Hepatocyte (in vitro differentiated cells): ENCODE measurements at regions not wholly inside any gene's neighbourhood (a gene's known extent, or its start where the extent isn't known, plus 50 kb on each side); places are given as distances from the start of the nearest gene placed in this dataset.

ENCODE experiments used
- CTCF ChIP-seq: fragments of 200-600 bp; sonication (generic); IDR thresholded peaks from 2 replicates; pipeline ENCODE4 v1.5.1; 2016; ENCODE audit warnings: antibody characterized with exemption, mild to moderate bottlenecking; ENCODE audit not compliant: poor library complexity
- EZH2 ChIP-seq: fragments of 200-600 bp; sonication (generic); IDR thresholded peaks from 2 replicates; pipeline ENCODE4 v1.6.1; 2016; ENCODE audit warnings: antibody characterized with exemption, mild to moderate bottlenecking, borderline replicate concordance
- EZH2phosphoT487 ChIP-seq: fragments of 200-600 bp; sonication (generic); IDR thresholded peaks from one replicate; pipeline ENCODE4 v1.6.1; 2018; ENCODE audit warnings: antibody characterized with exemption, mild to moderate bottlenecking, low read depth, moderate library complexity; ENCODE audit not compliant: unreplicated experiment, severe bottlenecking

GRCh38 chr21:18970941-18971340 lies 567.4 kb upstream of the TMPRSS15 start:
- TF ChIP-seq CTCF: no peak
- TF ChIP-seq EZH2: no peak
- no peak for TF ChIP-seq EZH2phosphoT487
